Stimulated activated CD8-positive, alpha-beta memory T cell treated with anti-CD3 and anti-CD28 coated beads, Interleukin-7, amount 100 ng/mL, for 1 hour (primary cell): ENCODE measurements at regions not wholly inside any gene's neighbourhood (a gene's known extent, or its start where the extent isn't known, plus 50 kb on each side); places are given as distances from the start of the nearest gene placed in this dataset.
"Not testable (repeated sequence)": the region's sequence is repeated elsewhere in the genome, so short reads cannot be mapped to it uniquely, and the experiment has no call there.

ENCODE experiments used
- DNase-seq, 2 donors: peaks; one replicate each; pipeline ENCODE4 v3.0.0-alpha.2; 2020; ENCODE audit warnings: low read depth in 2 of 2

GRCh38 chr9:20238921-20239320 lies 383.4 kb downstream of the MLLT3 start:
- DNase-seq = no peak

GRCh38 chr9:20237686-20238085 lies 384.6 kb downstream of the MLLT3 start:
- no peak for DNase-seq

- DNase-seq = no peak
Measured at GRCh38 chr9:20236676-20237075, 385.6 kb downstream of the MLLT3 start.

GRCh38 chr9:20235206-20235605 lies 387.1 kb downstream of the MLLT3 start:
- not testable (repeated sequence) for DNase-seq

GRCh38 chr9:20228096-20228495 lies 394.2 kb downstream of the MLLT3 start:
- no peak for DNase-seq

GRCh38 chr9:20227166-20227874 lies 395.0 kb downstream of the MLLT3 start:
- no peak for DNase-seq

- no peak for DNase-seq
Measured at GRCh38 chr9:20226345-20226744, 396.0 kb downstream of the MLLT3 start.

- no peak for DNase-seq
Measured at GRCh38 chr9:20225826-20226225, 396.5 kb downstream of the MLLT3 start.

GRCh38 chr9:20224756-20225155 lies 397.5 kb downstream of the MLLT3 start:
- no peak for DNase-seq

- DNase-seq = no peak
Measured at GRCh38 chr9:20220286-20220685, 402.0 kb downstream of the MLLT3 start.

GRCh38 chr9:20219437-20219836 lies 402.9 kb downstream of the MLLT3 start:
- DNase-seq = no peak

GRCh38 chr9:20217596-20217995 lies 404.7 kb downstream of the MLLT3 start:
- DNase-seq = no peak

GRCh38 chr9:20216438-20216837 lies 405.9 kb downstream of the MLLT3 start:
- DNase-seq = no peak

- no peak for DNase-seq
Measured at GRCh38 chr9:20215552-20215951, 406.7 kb downstream of the MLLT3 start.

- no peak for DNase-seq
Measured at GRCh38 chr9:20212806-20213205, 409.5 kb downstream of the MLLT3 start.

- no peak for DNase-seq
Measured at GRCh38 chr9:20209391-20210340, 412.6 kb downstream of the MLLT3 start.

GRCh38 chr9:20208961-20209371 lies 413.3 kb downstream of the MLLT3 start:
- DNase-seq = no peak

- DNase-seq = no peak
Measured at GRCh38 chr9:20208226-20208625, 414.1 kb downstream of the MLLT3 start.

GRCh38 chr9:20207176-20207575 lies 415.1 kb downstream of the MLLT3 start:
- DNase-seq = no peak

GRCh38 chr9:20205821-20206220 lies 416.5 kb downstream of the MLLT3 start:
- DNase-seq = no peak

GRCh38 chr9:20200991-20201431 lies 412.2 kb upstream of the SLC24A2 start:
- DNase-seq = no peak

- no peak for DNase-seq
Measured at GRCh38 chr9:20200581-20200980, 411.7 kb upstream of the SLC24A2 start.

- no peak for DNase-seq
Measured at GRCh38 chr9:20199111-20199510, 410.3 kb upstream of the SLC24A2 start.
